ENCODE measurements at regions not wholly inside any gene's neighbourhood (a gene's known extent, or its start where the extent isn't known, plus 50 kb on each side); places are given as distances from the start of the nearest gene placed in this dataset.
"Not testable (repeated sequence)": the region's sequence is repeated elsewhere in the genome, so short reads cannot be mapped to it uniquely, and the experiment has no call there.

DNA sequence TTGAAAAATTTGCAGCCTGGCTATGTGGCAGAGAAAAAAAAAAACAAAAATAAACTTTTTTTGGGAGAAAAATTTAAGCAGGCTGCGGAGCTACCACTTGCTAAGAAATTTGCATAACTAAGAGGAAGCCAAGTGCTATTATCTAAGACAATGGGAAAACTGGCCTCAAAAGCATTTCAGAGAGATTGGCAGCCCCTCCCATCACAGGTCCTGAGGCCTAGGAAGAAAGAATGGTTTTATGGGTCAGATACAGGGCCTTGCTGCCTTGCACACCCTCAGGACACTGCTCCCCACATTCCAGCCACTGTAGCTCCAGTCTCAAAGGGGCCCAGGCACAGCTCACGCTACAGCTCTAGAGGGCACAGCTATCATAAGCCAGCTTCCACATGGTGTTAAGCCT is 777.9 kb downstream of the TENT5A start:
- no peak for DNase-seq

DNA sequence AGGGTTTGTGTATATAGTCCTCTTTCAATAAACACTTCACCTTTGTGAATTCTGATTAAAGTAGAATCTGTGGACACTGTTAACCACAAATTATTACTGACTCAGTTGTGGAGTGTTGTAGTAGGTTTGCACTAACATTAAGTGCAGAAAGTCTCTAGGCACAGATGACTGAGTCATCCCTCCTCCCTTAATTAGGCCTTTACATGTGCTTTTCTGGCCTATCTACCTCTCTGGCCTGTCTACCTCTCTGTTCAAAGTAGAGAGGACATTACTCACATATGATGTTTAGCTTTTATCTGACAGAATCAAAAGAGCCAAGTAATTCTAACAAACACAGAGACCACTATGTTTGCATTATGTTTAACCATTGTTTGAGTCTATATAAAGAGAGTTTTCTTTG is 783.0 kb downstream of the TENT5A start:
- DNase-seq: peak; percentile 39

DNA sequence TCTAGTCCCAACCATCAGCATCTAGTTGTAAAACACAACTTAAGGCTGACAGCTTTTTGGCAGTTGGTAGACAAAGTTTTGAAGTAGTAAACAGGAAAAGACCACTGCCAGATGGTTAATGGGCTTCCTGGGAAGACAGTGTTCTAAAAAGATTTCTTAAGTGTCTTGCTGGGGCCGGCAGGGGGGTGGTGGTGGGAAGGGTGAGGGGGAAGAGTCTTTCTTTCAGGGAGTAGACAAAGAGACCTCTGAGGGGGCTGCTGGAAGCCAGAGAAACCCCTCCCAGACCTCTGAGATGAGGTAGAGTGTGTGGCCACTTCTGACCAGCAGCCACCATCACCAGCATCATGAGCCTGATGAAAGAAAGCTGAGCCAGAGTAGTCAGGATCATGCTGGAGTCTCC is 784.9 kb downstream of the TENT5A start:
- DNase-seq: peak; percentile 76

DNA sequence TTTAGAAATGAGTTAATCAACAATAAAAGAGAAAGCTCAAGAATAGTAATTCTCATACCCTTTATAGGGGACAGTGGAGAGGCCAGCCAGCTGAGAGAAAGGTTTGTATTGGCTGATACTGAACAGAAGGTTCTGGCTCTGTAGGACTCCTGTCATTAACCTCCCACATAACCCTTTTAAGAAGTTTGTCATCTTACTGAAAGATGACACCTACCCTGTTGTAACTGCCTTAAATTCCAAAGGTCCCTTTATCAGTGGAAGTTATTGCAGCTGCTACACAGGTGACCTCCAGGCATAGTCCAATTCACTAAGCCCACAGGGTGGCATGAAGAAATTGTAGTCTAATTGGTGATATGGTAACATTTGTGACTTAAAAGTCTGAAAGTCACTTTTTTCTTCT is 790.1 kb downstream of the TENT5A start:
- peak; percentile 65 for DNase-seq

DNA sequence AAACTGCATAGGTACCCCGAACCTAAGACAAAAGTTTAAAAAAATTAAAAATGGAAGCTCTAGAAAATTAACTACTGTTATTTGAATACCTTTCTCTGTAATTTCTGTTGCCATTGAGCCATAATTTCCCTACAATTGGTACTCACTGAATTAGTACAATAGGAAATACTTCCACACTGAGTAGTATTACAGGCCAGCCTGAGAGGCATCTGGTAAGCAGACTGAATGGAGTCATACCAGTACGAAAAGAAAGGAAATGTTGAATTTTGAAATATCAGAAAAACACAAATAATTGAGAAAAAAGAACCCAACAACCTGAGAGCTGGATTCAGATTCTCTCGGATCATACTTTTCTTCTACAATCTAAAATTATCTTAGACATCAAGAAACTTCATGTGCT is 791.3 kb downstream of the TENT5A start:
- no peak for DNase-seq

DNA sequence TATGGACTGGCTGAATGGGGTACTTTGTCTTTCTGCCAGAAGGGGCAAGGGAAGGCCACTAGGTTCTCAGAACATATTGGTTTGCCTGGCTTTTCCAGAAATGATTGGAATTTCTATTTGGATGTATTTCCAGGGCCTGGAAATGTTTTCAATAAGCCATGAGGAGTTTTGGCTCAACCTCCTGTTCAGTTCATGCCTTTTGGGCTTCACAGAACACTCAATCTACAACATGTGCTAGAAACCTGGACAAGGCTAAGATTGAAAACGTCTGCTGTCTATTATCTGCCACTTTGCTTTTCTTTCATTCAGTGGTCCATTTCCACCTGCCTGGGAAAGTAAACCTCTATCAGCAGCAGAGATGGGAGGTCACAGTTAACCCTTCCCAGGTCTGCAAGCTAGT is 793.4 kb downstream of the TENT5A start:
- DNase-seq: no peak

DNA sequence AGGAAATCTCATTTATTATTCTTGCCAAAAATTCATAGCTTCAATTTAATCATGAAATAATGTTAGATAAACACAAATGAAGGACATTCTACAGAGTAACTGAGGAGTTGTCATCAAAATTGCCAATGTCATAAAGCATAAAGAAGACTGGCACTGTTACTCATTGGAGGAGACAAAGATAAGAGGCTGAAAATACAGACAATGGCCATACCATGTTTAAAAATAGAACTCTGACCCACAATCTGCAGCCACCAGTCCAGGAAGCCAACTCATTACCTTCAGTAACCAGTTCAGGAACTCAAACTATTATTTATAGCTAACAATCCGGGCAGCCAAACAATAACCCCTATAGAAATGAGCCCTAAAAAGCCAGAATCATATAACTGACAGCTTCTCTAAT is 795.6 kb downstream of the TENT5A start:
- no peak for DNase-seq

DNA sequence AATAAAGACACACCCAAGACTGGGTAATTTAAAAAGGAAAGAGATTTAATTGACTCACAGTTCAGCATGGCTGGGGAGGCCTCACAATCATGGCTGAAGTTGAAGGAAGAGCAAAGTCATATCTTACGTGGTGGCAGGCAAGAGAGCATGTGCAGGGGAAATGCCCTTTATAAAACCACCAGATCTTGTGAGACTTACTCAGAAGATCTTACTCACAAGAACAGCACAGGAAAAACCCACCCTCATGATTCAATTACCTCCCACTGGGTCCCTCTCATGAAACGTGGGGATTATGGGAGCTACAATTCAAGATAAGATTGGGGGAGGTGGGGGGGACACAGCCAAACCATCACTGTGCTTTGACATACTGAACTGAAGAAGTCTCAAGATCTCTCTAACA is 800.0 kb downstream of the TENT5A start:
- DNase-seq: not testable (repeated sequence)

DNA sequence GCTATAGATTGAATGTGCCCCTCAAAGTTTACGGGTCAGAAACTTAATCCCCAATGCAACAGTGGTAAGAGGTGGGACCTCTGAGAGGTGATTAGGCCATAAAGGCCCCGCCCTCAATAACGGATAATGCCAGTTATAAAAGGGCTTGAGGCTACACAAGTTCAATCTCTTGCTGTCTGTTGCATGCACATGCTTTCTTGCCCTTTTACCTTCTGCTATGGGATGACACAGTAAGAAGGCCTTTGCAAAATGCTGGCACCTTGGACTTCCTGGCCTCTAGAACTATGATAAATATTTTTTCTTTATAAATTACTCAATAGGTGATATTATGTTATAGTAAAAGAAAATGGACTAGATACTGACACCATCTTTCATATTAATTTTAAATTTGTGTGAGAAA is 806.1 kb downstream of the TENT5A start:
- no peak for DNase-seq

DNA sequence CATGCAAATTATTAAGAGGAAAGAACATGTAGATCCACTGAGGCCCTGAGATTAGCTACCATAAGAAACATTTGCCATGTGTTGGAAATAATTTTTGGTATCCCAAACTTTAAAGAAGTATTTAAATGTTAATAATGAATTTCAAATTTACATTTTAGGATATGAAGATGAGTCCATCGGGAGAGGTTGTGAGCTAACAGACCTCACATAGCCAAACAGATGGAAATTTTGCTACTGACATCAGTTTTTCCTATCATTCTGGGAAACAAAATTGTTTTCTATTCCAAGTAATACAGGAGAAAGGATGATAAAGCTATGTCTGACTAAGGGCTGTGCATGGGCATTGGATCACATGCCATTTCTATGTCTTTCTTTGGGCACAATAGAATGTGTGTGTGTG is 809.6 kb downstream of the TENT5A start:
- DNase-seq: no peak

DNA sequence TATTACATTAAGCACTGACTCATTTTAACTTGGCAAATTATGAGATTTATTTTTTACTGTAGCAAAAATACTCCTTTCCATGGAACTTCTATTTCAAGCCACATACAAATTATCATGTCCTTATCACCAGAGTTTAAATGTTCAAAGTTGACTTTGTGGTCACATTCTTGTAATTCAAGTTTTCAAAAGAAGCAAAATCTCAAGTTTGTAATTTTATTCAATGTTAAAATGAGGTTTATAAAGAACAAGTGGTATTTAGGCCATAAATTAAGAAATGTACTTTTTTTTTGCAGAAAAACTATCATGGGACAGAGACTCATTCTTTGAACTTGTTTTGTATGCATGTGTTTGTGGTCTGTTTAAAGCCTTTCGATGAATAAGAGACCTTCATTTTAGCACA is 811.5 kb downstream of the TENT5A start:
- DNase-seq: no peak

DNA sequence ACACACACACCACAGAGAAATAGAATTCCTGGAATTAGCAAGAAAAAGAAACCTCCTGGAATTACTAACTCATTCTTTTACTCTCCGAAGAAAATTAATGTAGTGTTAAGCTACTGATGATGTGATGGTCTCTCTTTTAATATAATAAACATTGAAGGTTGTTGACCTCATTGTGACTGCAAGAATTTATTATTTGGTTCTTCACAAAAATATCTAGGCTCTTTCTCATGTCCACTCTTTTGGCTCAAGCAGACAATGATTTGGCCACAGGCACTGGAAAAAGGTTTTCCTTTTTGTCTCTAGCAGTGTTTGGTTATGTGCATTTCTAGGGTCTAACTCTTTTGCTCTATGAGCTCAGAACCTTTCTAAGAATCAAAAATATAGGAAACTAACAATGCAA is 811.9 kb downstream of the TENT5A start:
- DNase-seq: no peak

DNA sequence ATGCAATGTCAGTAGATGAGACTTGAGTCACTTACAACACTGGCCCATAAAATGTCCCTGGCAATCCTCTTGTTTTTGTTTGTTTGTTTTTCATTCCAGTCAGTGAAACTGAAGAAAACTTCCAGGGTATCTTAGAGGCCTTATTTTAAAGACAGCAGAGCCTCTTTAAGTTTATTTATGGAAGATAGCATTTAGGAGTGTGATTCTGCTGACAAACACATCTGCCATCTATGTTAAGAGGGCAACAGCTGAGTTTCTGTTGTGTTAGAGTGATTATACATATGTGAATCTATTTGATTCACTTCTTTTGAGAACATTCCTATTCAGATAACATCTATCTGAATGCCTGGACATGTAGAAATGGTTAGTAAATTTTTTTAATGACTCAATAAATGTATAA is 812.6 kb downstream of the TENT5A start:
- no peak for DNase-seq

DNA sequence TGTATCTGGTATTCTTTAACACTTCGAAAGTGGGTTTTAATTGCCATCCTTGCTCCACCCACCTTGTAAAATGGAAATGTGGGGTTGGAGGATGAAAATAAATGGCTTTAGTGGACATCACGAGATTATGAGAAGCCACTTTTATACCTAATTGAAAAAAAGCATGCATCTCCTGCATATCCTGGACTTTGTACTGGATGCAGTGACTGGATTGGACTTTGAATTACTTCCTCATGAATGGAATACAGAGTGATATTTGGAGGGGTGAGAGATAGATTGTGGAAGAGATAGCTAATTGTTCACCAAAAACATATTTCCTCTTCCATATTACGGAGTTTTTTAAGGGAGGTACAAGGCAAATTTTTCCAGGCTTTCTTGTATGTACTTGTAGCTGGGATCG is 813.0 kb downstream of the TENT5A start:
- DNase-seq: no peak

DNA sequence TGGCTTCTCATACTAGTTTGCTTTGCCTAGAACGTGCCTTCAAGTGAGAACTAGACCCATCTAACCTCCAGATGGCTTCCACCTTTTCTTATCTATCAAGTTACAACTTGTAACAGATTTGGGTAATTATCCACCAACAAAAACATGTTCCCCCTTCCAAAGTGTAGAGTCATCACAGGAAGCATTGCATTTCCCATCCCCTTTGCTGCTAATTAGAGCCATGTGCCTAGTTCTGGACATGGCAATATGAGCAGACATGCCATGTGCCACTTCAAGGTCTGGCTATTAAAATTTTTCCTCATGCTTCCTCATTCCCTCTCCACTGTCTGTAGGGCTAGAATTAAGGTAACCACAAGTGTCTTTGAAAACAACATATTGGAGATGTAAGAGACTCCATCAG is 814.4 kb downstream of the TENT5A start:
- DNase-seq: peak; percentile 18

DNA sequence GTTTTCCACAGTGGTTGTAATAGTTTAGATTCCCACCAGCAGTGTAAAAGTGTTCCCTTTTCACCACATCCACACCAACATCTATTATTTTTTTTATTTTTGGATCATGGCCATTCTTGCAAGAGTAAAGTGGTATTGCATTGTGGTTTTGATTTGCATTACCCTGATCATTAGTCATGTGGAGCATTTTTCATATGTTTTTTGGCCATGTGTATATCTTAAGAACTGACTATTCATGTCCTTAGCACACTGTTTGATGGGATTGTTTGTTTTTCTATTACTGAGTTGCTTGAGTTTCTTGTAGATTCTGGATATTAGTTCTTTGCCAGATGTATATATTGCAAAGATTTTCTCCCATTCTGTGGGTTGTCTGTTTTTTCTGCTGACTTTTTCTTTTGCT is 820.1 kb downstream of the TENT5A start:
- no peak for DNase-seq

DNA sequence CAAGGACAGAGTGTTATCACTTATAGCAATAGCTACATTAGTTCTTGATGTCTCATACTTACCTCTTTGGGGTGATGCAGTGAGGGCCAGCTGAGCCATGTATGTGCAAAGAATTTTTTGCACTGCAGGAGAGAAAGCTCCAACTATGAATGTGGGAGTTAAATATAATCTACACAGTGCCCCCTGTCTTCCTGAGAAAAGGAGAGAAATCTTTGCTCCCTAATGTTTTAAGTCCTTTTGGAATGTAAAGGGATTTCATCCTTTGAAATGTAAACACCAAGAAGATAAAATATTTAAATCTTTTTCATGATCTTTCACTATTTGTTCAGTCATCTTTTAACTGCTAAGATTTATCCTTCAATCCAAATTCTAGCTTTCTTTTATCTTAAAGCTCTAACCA is 822.1 kb downstream of the TENT5A start:
- peak; percentile 10 for DNase-seq

DNA sequence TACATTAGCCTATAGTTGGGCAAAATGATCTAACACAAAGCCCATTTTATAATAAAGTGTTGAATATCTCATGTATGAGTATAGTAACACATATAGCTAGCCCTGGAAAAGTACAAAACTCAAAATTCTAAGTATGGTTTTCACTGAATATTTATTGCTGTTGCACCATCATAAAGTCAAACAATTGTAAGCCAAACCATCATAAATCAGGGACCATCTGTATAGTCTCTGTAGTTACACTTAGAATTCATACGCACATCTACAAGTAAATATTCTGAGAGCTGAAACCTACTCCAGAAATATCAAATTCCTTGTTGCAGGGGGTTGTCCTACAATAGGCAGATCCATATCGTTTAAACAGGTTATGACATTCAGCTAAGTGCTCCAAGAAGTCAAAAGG is 817.3 kb downstream of the BCKDHB start:
- no peak for DNase-seq

DNA sequence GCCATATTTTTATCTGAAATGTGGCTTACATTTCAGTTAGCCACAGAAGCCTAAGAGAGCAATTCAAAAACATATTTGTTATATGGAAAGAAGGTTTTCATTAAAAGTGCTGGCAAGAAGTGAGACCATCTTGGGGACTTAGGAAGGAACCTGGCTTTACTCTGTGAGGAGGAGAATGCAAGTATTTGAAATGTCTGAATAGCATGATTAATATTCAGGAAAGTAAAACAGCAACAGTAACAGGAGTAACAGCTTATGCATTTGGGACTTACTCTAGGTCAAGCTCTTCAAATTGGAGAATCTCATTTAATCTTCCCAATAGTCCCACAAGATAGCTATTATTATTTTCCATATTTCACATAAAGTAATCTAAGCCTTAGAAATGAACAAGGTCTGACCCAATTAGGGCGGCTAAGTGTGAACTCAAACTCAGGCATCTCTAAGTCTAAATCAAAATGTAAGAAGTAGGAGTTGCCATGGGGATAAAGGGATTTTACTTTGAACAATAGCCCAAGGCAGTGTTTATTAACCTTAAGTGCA is 816.5 kb downstream of the BCKDHB start:
- no peak for DNase-seq

DNA sequence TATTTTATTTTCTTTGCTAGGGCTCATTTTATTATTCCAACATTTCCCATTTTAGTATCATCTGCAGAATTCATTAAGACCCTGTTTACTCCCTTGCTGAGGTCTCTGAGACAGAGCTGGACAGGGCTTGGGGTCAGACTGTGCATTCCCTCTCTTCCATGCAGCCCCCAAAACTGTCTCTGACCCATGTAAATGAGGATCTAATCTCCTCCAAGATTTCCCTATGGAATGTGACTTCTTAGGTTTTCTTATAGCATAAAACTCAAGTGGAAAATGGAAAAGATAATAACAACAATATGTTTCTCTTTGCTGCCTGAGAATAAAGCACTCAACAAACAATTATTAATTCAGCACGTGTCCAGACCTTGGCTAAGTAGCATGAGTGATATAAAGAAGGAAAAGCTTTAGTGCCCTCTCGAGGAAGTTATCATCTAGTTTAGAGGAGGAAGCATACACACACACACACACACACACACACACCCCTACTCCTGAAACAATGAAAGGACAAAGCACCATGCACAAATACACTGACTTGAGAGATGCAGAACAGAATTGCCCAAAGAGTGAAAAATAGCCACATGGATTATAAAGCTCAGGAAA is 815.5 kb downstream of the BCKDHB start:
- peak; percentile 49 for DNase-seq

DNA sequence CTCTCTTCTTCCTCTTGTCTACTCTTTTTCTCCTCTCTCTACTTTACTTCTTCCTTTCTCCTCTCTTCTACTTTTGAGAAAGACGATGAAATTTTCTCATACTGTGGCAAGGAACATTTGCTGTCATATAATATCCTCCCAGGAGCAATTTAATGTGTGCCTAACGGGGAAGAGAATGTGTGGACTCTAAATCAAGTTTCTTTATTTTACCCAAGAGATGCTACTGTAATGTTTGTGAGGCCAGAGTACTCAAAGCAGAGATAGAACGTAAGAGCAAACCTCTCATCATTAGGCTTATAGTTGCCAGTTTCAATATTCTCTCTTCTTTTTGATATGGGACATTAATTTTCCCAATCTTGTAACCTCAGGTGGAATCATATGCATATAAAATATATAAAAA is 801.4 kb downstream of the BCKDHB start:
- DNase-seq: no peak

DNA sequence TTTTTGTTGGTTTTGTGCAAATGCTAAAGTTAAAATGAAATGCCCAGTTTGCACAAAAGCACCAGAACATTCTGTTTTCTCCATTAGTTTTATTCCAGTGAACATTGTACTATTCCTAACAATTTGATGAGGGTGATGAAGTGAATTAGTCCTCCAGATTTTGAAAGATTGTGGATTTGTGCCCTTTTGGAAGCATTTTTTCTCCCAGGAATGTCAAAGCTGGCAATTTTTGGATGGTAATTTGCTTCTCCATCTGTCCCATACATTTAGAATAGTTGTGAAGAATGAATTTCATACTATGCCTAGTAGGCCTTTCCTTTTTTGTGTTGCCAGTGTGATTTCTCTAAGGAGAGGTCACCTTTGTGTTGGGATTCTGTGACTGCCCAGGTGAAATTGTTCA is 797.2 kb downstream of the BCKDHB start:
- DNase-seq: no peak

DNA sequence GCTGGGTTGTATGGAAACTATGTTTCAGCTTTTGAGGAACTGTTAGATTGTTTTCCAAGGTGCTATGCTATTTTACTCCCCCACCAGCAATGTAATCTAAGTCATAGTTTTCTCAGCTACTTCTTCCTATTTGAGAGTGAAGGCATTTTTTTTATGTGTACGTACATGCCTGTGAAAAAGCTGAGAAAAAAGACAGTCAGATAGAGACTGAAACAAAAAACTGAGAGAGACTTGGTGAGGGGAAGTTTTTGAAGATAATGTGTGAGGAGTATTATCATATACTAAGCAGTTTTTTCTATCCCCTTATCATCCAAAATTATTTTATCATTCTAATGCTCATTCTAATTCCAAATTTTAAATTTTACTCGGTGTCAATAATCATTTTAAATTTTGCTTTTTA is 780.0 kb downstream of the BCKDHB start:
- no peak for DNase-seq

DNA sequence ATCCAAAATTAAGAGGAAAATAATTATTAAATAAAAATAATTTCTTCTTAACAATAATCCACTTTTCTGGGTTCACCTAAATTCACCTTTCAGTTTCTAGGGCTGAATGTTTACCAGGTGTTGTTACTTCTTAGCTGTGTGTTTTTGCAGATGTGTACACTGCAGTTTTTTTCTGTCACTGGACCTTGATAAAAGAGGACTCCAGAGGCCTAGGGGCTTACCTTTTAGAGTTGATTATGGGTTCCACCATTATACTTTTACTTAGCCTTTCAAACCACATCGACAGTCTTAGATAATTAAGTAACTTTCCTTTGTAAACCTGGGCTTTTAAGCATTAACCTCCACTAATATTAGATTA is 766.5 kb downstream of the BCKDHB start:
- DNase-seq: peak; percentile 14

DNA sequence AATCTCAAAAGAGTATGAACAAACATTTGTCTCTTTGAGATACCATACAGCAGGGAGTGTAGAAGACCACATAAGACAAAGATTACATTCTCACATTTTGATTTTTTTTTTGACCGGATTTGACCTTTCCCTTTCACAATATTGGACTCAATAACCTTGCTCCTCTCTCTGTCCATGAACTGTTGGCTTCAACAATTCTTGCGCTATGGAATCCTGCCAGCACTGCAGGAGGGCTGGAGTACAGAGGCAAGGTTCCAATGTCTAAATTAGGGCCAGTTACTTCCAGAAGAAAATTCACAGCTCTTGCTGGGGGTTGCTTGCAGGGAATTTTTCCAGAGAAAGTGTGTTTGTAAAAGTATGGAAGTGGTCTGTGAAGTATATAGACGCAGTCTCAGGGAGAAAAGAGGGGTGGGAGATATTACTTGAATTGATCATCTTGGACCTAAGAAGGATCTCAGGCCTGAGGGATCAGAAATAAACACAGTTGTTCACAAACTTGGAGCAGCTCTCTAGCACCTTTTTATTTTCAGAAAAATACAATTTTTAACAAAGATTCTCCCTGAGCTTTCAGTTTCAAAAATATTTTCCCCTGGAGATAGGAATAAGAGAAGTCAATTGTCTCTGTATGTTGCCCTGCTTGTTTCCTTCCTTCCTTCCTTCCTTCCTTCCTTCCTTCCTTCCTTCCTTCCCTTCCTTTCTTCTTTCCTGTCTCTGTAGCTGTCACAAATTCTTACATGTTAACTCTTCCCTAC is 765.9 kb downstream of the BCKDHB start:
- DNase-seq: peak; percentile 26
